Peyer's patch (tissue), 4 donors: ENCODE measurements at regions not wholly inside any gene's neighbourhood (a gene's known extent, or its start where the extent isn't known, plus 50 kb on each side); places are given as distances from the start of the nearest gene placed in this dataset.

Source experiments
- DNase-seq, 3 donors: peaks; one replicate each; pipeline ENCODE4 v3.0.0-alpha.2; 2017 to 2019
- H3K27ac ChIP-seq, 4 donors: fragments of 200-600 bp; sonication (generic); one replicate each; pipeline ENCODE4 v1.5.1; 2016 to 2019
- H3K27me3 ChIP-seq, 2 donors: fragments of 200-600 bp; sonication (generic); one replicate each; pipeline ENCODE4 v1.5.1; 2019
- H3K36me3 ChIP-seq, 3 donors: fragments of 200-600 bp; sonication (generic); one replicate each; pipeline ENCODE4 v1.5.1; 2016 to 2019
- H3K4me1 ChIP-seq, 4 donors: fragments of 200-600 bp; sonication (generic); one replicate each; pipeline ENCODE4 v1.5.1; 2016 to 2019
- H3K4me3 ChIP-seq, 4 donors: fragments of 200-600 bp; sonication (generic); 1 replicate in 3 of 4; 2 replicates in 1 of 4; pipeline ENCODE4 v1.5.1; 2016 to 2019; ENCODE audit warnings: mild to moderate bottlenecking in 1 of 4
- H3K9me3 ChIP-seq, 4 donors: fragments of 200-600 bp; sonication (generic); one replicate each; pipeline ENCODE4 v1.5.1; 2016 to 2019; ENCODE audit warnings: mild to moderate bottlenecking in 1 of 4
- POLR2A ChIP-seq, 2 donors: fragments of 450-650 bp; IDR thresholded peaks; one replicate each; pipeline ENCODE4 v1.5.1; 2017; ENCODE audit warnings: antibody characterized with exemption in 2 of 2, mild to moderate bottlenecking in 2 of 2, moderate library complexity in 2 of 2
- TF ChIP-seq, protein P1 (sequence below), 6 experiments: fragments of 450-650 bp in 4 of 6; fragments of 200-600 bp in 2 of 6; sonication (generic) in 1 of 6; IDR thresholded peaks; one replicate each; pipeline ENCODE4 v1.5.1; 2017 to 2019; ENCODE audit warnings: antibody characterized with exemption in 6 of 6, mild to moderate bottlenecking in 3 of 6, moderate library complexity in 1 of 6

DNA sequence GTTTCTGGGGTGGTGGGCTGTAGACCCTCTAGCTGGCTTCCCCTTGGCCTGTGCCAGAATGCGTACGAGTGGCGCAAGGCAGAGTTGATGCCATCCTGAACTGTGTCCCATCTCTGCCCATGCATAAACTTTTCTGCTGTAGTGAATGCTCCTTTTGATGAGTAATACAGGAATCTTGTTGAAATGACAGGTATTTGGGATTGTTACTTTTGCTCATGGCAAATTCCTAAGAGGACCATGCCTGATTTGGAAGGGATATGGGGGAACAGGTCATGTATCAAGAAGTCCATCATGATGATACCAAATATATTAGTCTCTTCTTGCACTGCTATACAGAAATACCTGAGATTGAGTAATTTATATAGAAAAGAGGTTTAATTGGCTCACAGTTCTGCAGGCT is 648.0 kb downstream of the SLC4A3 start:
- Histone ChIP-seq H3K9me3 (no peaks in the 10 kb centered on the region), H3K36me3 (no peaks in the 10 kb centered on the region), H3K27me3 (no peaks in the 10 kb centered on the region), H3K27ac (no peak overlapping the region), H3K4me1 (no peaks in the 10 kb centered on the region), H3K4me3 (no peak overlapping the region)
- no peak for DNase-seq
- TF ChIP-seq, protein P1, sequence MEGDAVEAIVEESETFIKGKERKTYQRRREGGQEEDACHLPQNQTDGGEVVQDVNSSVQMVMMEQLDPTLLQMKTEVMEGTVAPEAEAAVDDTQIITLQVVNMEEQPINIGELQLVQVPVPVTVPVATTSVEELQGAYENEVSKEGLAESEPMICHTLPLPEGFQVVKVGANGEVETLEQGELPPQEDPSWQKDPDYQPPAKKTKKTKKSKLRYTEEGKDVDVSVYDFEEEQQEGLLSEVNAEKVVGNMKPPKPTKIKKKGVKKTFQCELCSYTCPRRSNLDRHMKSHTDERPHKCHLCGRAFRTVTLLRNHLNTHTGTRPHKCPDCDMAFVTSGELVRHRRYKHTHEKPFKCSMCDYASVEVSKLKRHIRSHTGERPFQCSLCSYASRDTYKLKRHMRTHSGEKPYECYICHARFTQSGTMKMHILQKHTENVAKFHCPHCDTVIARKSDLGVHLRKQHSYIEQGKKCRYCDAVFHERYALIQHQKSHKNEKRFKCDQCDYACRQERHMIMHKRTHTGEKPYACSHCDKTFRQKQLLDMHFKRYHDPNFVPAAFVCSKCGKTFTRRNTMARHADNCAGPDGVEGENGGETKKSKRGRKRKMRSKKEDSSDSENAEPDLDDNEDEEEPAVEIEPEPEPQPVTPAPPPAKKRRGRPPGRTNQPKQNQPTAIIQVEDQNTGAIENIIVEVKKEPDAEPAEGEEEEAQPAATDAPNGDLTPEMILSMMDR (IDR thresholded peaks at IDR 0.05), result no peak
- TF ChIP-seq POLR2A (IDR thresholded peaks at IDR 0.05), result no peak

DNA sequence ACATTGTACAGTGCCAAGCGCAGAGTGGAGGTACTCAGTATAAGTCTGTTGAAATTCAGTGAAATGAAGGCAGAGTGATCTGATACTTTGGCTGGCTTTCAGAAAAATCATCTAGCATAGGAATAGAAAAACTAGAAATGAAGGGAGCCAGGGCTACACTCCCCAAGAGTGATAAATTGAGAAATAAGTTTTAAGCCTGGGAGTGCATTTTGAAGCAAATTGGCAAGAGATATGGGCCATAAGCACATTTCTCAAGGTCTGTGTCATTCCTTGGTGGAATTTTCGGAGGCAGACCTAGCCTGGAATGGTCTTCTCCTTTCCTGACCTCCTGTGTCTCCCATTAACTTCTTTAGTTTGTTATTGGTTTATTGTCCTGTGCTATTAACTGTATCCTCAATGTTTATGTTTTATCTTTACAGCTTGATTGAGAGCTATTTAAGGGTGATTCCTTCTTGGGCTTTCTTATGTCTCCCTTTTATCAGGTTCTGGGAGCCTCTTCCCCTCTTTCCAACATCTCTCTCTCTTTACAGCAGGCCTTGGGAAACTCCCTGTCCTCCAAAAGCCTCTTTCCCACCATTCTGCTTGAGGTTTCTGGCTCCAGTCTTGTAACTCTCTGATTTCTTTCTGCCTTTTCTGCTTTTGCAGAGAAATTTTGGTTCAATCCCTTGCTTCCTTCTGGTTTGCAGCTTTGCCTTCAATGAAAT is 649.5 kb downstream of the SLC4A3 start:
- DNase-seq, result no peak

DNA sequence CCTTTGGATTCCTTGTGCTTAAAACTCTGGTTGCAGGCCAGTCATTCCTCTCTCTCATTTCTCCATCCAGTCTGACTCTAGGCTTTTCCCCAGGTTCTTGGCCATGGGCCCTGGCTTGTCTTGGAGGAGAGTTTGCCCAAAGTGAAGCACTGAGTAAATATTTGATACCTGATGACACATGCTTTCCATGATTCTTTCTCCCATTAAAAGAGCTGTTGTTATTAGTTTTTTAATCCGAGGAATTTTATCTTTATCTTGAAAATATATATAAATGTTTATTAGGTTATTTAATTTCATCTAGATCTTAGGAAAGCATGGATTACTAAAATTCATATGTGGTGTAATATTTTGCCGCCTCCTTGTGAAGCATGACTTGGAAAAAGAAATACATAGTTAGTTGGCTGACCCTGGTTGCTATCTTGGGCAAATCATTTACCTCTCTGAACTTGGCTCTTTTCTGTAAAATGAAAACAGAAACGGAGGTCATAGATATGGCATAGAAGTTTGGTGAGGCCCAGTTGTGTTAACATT is 650.1 kb downstream of the SLC4A3 start:
- TF ChIP-seq POLR2A (IDR thresholded peaks at IDR 0.05), result no peak
- Histone ChIP-seq H3K4me1 (no peaks in the 10 kb centered on the region), H3K36me3 (no peaks in the 10 kb centered on the region), H3K27ac (no peak overlapping the region), H3K9me3 (no peaks in the 10 kb centered on the region), H3K27me3 (no peaks in the 10 kb centered on the region), H3K4me3 (no peak overlapping the region)
- DNase-seq, result no peak

More for the DNA sequence above, 649.5 kb downstream of the SLC4A3 start:
- no peaks in the 10 kb centered on the region for H3K9me3 ChIP-seq
- no peak overlapping the region for H3K27ac ChIP-seq
- TF ChIP-seq, protein P1 (IDR thresholded peaks at IDR 0.05), result no peak
- no peak for TF ChIP-seq POLR2A (IDR thresholded peaks at IDR 0.05)
- no peak overlapping the region for H3K4me3 ChIP-seq
- H3K4me1 ChIP-seq, result no peaks in the 10 kb centered on the region
- no peaks in the 10 kb centered on the region for H3K27me3 ChIP-seq
- H3K36me3 ChIP-seq, result no peaks in the 10 kb centered on the region

DNA sequence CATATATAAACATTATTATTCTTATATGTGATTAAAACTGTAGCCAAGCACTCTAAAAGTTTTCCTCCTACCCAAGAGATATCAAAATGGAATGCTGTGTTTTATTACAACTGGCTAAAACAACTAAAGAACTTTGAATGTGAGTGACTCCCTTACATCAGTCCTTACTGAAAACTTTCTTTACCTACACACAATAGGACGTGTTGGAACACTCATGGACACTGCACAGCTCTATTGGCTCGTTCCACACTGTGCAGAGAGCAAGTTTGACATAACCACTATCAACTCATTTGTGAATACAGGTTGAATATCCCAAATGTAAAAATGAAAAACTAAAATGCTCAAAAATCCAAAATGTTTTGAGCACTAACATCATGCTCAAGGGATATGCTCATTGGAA is 650.6 kb downstream of the SLC4A3 start:
- no peak for DNase-seq
- no peaks in the 10 kb centered on the region for H3K9me3 ChIP-seq
- H3K27me3 ChIP-seq, result no peaks in the 10 kb centered on the region
- no peaks in the 10 kb centered on the region for H3K4me1 ChIP-seq
- TF ChIP-seq, protein P1 (IDR thresholded peaks at IDR 0.05), result no peak
- TF ChIP-seq POLR2A (IDR thresholded peaks at IDR 0.05), result no peak
- H3K27ac ChIP-seq, result no peak overlapping the region
- no peak overlapping the region for H3K4me3 ChIP-seq
- H3K36me3 ChIP-seq, result no peaks in the 10 kb centered on the region

DNA sequence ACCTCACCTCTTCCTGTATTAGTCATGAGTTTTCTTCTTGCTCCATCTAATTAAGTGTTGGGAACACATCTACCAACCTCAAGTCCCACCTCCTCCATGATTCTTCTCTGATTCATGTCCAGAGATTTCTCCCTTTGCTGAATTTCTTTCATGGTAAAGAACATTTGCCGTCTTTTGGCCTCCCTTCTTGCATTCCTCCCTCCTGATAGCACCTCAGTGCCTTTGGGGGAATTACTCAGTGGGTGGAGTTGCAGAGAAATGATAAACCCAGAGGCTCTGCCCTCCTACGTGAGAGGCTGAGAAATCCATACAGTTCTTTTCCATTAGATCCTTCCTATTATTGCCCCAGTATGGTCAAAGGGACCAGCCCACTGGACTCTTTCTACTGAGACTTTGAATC is 651.9 kb downstream of the SLC4A3 start:
- TF ChIP-seq, protein P1 (IDR thresholded peaks at IDR 0.05), result no peak
- TF ChIP-seq POLR2A (IDR thresholded peaks at IDR 0.05), result no peak
- no peak for DNase-seq

DNA sequence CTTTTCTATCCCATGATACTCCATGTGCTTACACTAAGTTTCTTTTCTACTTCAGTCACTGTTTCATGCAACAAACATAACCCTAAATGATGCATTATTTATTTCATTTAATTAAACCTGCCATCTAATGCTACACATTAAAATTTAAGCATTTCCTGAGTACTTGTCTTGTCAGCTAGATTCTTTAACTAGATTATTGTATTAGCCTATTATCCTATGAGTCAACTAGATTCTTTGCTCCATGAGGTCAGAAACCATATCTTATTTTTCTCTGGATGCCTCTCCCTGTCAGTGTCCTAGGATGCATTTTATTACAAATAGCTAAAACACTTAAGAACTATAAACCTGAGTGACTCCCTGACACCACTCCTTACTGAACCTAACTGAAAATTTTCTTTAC is 652.4 kb downstream of the SLC4A3 start:
- Histone ChIP-seq H3K4me3 (no peak overlapping the region), H3K27me3 (no peaks in the 10 kb centered on the region), H3K36me3 (no peaks in the 10 kb centered on the region), H3K9me3 (no peaks in the 10 kb centered on the region), H3K4me1 (no peaks in the 10 kb centered on the region), H3K27ac (no peak overlapping the region)
- no peak for DNase-seq
- TF ChIP-seq POLR2A (IDR thresholded peaks at IDR 0.05), result no peak
- TF ChIP-seq, protein P1 (IDR thresholded peaks at IDR 0.05), result no peak

More for the DNA sequence above, 651.9 kb downstream of the SLC4A3 start:
- H3K4me1 ChIP-seq, result no peaks in the 10 kb centered on the region
- no peaks in the 10 kb centered on the region for H3K9me3 ChIP-seq
- H3K27ac ChIP-seq, result no peak overlapping the region
- H3K4me3 ChIP-seq, result no peak overlapping the region
- H3K36me3 ChIP-seq, result no peaks in the 10 kb centered on the region
- no peaks in the 10 kb centered on the region for H3K27me3 ChIP-seq
